ENCODE measurements at regions not wholly inside any gene's neighbourhood (a gene's known extent, or its start where the extent isn't known, plus 50 kb on each side); places are given as distances from the start of the nearest gene placed in this dataset.
A peak's percentile ranks its signal among the peaks of the same experiment; 100 is the strongest.

GRCh38 chr5:145708169-145708568, 127.0 kb downstream of the PRELID2 start:
- no peak for DNase-seq

GRCh38 chr5:145704724-145705123, 130.4 kb downstream of the PRELID2 start:
- DNase-seq = no peak

- no peak for DNase-seq
Observed at GRCh38 chr5:145703856-145704255, 131.3 kb downstream of the PRELID2 start.

GRCh38 chr5:145701404-145701803, 133.7 kb downstream of the PRELID2 start:
- DNase-seq = no peak

GRCh38 chr5:145699846-145700245, 135.3 kb downstream of the PRELID2 start:
- no peak for DNase-seq

- no peak for DNase-seq
Observed at GRCh38 chr5:145697251-145697990, 137.7 kb downstream of the PRELID2 start.

- no peak for DNase-seq
Observed at GRCh38 chr5:145689235-145689634, 145.9 kb downstream of the PRELID2 start.

- no peak for DNase-seq
Observed at GRCh38 chr5:145687943-145688342, 147.2 kb downstream of the PRELID2 start.

GRCh38 chr5:145685417-145685816, 149.7 kb downstream of the PRELID2 start:
- no peak for DNase-seq

- no peak for DNase-seq
Observed at GRCh38 chr5:145683431-145683830, 151.7 kb downstream of the PRELID2 start.

- no peak for DNase-seq
Observed at GRCh38 chr5:145682197-145682899, 152.8 kb downstream of the PRELID2 start.

GRCh38 chr5:145681686-145682085, 153.5 kb downstream of the PRELID2 start:
- DNase-seq = peak; percentile 9

- no peak for DNase-seq
Observed at GRCh38 chr5:145681216-145681615, 153.9 kb downstream of the PRELID2 start.

GRCh38 chr5:145680767-145681166, 154.4 kb downstream of the PRELID2 start:
- no peak for DNase-seq

GRCh38 chr5:145680169-145680568, 155.0 kb downstream of the PRELID2 start:
- no peak for DNase-seq

GRCh38 chr5:145678255-145678654, 156.9 kb downstream of the PRELID2 start:
- no peak for DNase-seq

- no peak for DNase-seq
Observed at GRCh38 chr5:145673786-145674185, 161.4 kb downstream of the PRELID2 start.

- DNase-seq = no peak
Observed at GRCh38 chr5:145668714-145669113, 166.4 kb downstream of the PRELID2 start.

GRCh38 chr5:145667742-145668141, 167.4 kb downstream of the PRELID2 start:
- no peak for DNase-seq

GRCh38 chr5:145666591-145666990, 168.6 kb downstream of the PRELID2 start:
- DNase-seq = no peak

GRCh38 chr5:145661737-145662485, 173.2 kb downstream of the PRELID2 start:
- DNase-seq = no peak

GRCh38 chr5:145660897-145661640, 174.1 kb downstream of the PRELID2 start:
- DNase-seq = peak; percentile 1

- DNase-seq = no peak
Observed at GRCh38 chr5:145658435-145658834, 176.7 kb downstream of the PRELID2 start.
